ENCODE measurements at regions not wholly inside any gene's neighbourhood (a gene's known extent, or its start where the extent isn't known, plus 50 kb on each side); places are given as distances from the start of the nearest gene placed in this dataset.

GRCh38 chr4:171281359-171281758 lies 531.8 kb upstream of the GALNTL6 start:
- Histone ChIP-seq H3K56ac (replicated peaks; ENCODE audit: insufficient read length, low read depth, low read length) (no peak overlapping the region), H3K27me3 (replicated peaks in 1 of 4; ENCODE audit: control insufficient read depth in 3 of 4, extremely low read depth in 1 of 4, insufficient read depth in 3 of 4, low read length in 3 of 4) (no peaks in the 10 kb centered on the region), H3K4me2 (ENCODE audit: insufficient read depth in 1 of 2, low read depth in 2 of 2, low read length in 2 of 2) (no peak overlapping the region), H3K4me1 (replicated peaks in 1 of 4; ENCODE audit: control insufficient read depth in 3 of 4, insufficient read depth in 4 of 4, low read length in 3 of 4) (no peaks in the 10 kb centered on the region), H2AFZ (ENCODE audit: low read length) (no peak overlapping the region), H4K91ac (replicated peaks; ENCODE audit: insufficient read length, low read length) (no peak overlapping the region), H3K4ac (replicated peaks; ENCODE audit: insufficient read length, low read depth, low read length) (no peak overlapping the region), H2BK12ac (ENCODE audit: low read depth, low read length) (no peak overlapping the region), H2AK5ac (ENCODE audit: low read depth, low read length) (no peak overlapping the region), H3K9me3 (ENCODE audit: insufficient read depth in 2 of 2, low read depth in 1 of 2, low read length in 1 of 2) (no peaks in the 10 kb centered on the region), H4K8ac (ENCODE audit: extremely low read depth, insufficient read depth, low read length) (no peak overlapping the region), H2BK20ac (ENCODE audit: low read length) (no peak overlapping the region), H3K14ac (ENCODE audit: insufficient read length) (no peak overlapping the region), H3K18ac (ENCODE audit: extremely low read depth, low read length) (no peak overlapping the region), H3K79me2 (ENCODE audit: control insufficient read depth in 1 of 2, insufficient read depth in 2 of 2, low read length in 2 of 2) (no peaks in the 10 kb centered on the region), H2BK120ac (replicated peaks; ENCODE audit: low read depth, low read length) (no peak overlapping the region), H3K79me1 (ENCODE audit: low read depth, low read length) (no peaks in the 10 kb centered on the region), H4K5ac (ENCODE audit: insufficient read length, low read depth, low read length) (no peak overlapping the region), H3K36me3 (ENCODE audit: control insufficient read depth in 2 of 4, insufficient read depth in 4 of 4, low read length in 3 of 4) (no peaks in the 10 kb centered on the region), H2BK15ac (ENCODE audit: low read length) (no peak overlapping the region), H4K20me1 (replicated peaks in 1 of 2; ENCODE audit: control insufficient read depth in 1 of 2, insufficient read depth in 2 of 2, low read length in 2 of 2) (no peaks in the 10 kb centered on the region), H3K4me3 (ENCODE audit: extremely low read depth in 1 of 4, insufficient read depth in 2 of 4, low read depth in 3 of 4, low read length in 4 of 4) (no peak overlapping the region), H3K27ac (ENCODE audit: low read depth, low read length) (no peak overlapping the region), H3K23ac (ENCODE audit: insufficient read length) (no peak overlapping the region), H2BK5ac (ENCODE audit: low read depth, low read length) (no peak overlapping the region), H3K9ac (replicated peaks in 1 of 4; ENCODE audit: extremely low read depth in 1 of 4, low read depth in 3 of 4, low read length in 3 of 4) (no peak overlapping the region), H3K23me2 (ENCODE audit: low read depth, low read length) (no peaks in the 10 kb centered on the region)
- no peak for TF ChIP-seq HDAC2 (IDR thresholded peaks at IDR 0.05; ENCODE audit: borderline replicate concordance in 1 of 2, low read depth in 2 of 2, low read length in 2 of 2)
- TF ChIP-seq ATF3 (IDR thresholded peaks at IDR 0.05; ENCODE audit: insufficient read depth, low read depth, low read length) = no peak
- TF ChIP-seq PHF8 (conservative IDR thresholded peaks at IDR 0.05; ENCODE audit: low read depth, low read length) = no peak
- no peak for TF ChIP-seq SIN3A (conservative IDR thresholded peaks at IDR 0.05 in 1 of 2, IDR thresholded peaks at IDR 0.05 in 1 of 2; ENCODE audit: low read depth in 1 of 2, low read length in 2 of 2)
- TF ChIP-seq KDM4A (IDR thresholded peaks at IDR 0.05; ENCODE audit: low read depth, low read length, severe bottlenecking) = no peak
- no peak for TF ChIP-seq JUND (IDR thresholded peaks at IDR 0.05; ENCODE audit: low read length)
- TF ChIP-seq SAP30 (IDR thresholded peaks at IDR 0.05; ENCODE audit: insufficient read depth, insufficient replicate concordance, low read length) = no peak
- FAIRE-seq = no peak
- DNase-seq (ENCODE audit: low read depth in 1 of 2, low spot score in 2 of 2) = no peak
- ChIA-PET CTCF (ENCODE audit: partially characterized antibody) (interaction anchor here (0.6 kb wide), 1 partner anchor 616 kb away, joined by 3 read pairs; no protein-coding TSS in a partner anchor), POLR2A (ENCODE audit: partially characterized antibody) (interaction anchor here (0.6 kb wide), 1 partner anchor 719 kb away, joined by 3 read pairs; no protein-coding TSS in a partner anchor)
- WGBS, 2 experiments (ENCODE audit: extremely low coverage in 1 of 2, insufficient coverage in 1 of 2, insufficient read length in 1 of 2, insufficient replicate concordance in 2 of 2, low coverage in 1 of 2, low lambda C conversion rate in 2 of 2, missing lambda C conversion rate in 1 of 2) = 91% methylated on average over 4 of the region's 4 CpGs; no CpG with 5 or more reads in 1 of the 2 experiments
